Islet precursor cell (in vitro differentiated cells): ENCODE measurements at regions not wholly inside any gene's neighbourhood (a gene's known extent, or its start where the extent isn't known, plus 50 kb on each side); places are given as distances from the start of the nearest gene placed in this dataset.

Experiments used
- DNase-seq: peaks from one replicate; pipeline ENCODE4 v3.0.0-alpha.2; 2018

GRCh38 chr2:139383532-139383931, 603.3 kb upstream of the NXPH2 start:
- no peak for DNase-seq

- no peak for DNase-seq
Observed at GRCh38 chr2:139380051-139380450, 599.9 kb upstream of the NXPH2 start.

DNA sequence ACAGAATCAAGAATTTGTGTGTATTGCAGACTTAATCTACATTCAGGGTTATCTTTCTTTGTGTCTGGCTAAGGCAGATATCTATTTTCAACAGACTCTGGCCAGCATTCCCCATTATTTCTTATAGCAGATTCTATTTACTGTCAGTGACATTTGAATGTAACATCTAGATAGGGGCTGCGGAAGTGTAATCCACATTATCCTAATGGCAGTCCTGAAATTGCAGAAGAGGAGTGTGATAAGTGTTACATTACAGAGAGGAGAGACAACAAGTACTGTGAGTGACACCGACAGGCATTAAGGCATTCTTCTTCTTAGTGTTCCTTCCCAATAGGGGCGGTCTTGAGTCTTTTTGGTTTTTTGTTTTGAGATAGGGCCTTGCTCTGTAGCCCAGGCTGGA, 598.2 kb upstream of the NXPH2 start:
- no peak for DNase-seq

- no peak for DNase-seq
Observed at GRCh38 chr2:139374296-139374850, 594.2 kb upstream of the NXPH2 start.

DNA sequence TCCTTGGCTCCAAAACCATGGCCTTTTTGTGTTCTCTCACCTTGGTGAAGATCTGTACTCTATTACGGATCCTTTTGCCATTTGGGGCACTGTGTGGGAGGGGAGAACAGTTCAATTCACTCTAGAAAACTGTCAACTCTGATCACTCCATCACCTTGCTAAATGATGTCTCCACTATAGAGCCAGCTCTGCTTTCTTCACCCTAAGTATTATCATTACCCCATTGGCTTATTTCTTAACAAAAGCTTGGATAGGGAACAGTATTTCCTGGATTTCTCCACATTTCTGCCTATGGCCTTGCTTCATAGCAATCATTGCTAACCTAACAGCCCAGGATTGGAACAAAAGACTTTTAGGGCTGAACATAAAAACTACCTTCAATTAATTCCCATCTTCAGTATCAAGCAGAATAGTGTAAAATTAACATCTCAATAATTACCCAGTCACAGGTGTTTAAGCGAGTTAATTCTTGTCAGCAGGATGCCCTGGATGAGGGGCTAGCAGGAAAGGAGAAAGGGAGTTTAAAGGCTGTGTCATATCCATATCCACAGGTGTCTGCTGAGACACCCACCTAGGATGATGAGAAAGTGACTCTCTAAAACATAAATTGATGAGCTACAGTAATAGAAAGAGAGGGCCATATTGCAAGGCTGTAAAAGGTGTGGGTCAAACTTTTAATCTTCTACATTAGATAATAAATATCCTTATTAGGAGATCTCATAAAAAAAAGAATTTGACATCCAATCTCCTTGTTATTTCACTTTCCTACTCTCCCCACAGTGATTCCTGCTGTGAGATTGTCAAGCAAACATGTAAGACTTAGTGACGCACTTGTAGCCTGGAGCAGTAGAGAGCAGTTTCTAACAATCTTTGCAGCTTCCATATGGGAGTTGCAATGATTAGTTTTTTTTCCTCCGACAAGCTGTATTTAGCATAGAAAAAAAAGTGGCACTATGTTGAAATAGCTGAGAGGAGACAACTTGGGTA, 589.5 kb upstream of the NXPH2 start:
- no peak for DNase-seq

GRCh38 chr2:139367416-139367815, 587.2 kb upstream of the NXPH2 start:
- no peak for DNase-seq

DNA sequence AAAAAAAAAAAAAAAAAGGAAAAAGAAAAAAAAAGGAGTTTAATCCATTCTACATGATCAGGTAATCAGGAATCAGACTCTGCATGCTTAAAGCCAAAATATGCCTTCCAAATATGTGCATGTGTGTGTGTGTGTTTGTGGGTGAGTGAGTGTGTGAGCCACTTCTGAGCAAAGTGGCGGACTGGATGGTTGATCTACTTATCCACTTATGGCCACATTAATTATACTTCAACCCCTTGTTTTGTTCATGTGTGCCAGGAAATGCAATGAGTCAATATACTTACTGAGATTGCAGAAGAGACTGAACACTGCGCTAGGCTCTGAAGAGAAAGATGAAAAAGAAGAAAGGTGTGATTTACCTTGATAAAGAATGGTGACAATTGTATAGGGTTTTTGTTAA, 586.5 kb upstream of the NXPH2 start:
- DNase-seq, result no peak

DNA sequence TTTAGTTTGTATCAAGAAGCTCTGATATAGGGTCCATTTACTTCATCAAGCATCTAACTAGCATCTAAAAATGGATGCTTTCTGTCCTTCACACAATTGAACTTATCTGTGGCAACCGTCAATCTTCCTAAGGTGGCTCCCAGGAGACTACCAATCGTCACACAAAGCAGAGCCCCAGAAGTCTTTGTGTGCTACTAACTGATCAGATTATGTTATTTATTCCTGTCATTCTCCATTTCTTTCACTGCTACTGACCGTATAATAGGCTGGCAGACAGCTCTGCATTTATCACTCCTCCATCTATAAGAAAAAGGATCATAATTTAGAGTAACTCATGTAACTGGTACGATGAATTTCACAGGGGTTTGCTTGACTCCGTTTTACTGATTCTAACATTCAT, 585.0 kb upstream of the NXPH2 start:
- no peak for DNase-seq

- no peak for DNase-seq
Observed at GRCh38 chr2:139360654-139361053, 580.5 kb upstream of the NXPH2 start.

GRCh38 chr2:139359818-139360217, 579.6 kb upstream of the NXPH2 start:
- DNase-seq, result no peak

- no peak for DNase-seq
Observed at GRCh38 chr2:139357972-139358371, 577.8 kb upstream of the NXPH2 start.

DNA sequence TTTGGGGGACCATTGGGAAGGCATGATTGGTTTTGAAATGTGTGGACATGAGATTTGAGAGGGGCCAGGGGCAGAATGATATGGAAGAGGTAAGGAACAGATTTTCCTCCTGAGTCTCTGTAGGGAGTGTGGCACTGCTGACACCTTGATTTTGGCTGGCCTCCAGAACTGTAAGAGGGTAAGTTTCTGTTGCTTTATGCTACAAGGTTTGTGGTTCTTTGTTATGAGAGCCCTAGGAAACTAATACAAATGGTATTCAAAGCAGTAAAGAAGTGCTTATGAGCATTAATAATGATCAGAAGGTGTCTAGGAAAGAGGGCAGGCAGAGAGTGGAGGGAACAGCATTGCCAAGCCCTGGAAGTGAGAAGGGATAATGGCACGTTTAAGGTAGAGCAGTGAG, 574.3 kb upstream of the NXPH2 start:
- no peak for DNase-seq

GRCh38 chr2:139353874-139354273, 573.7 kb upstream of the NXPH2 start:
- DNase-seq, result no peak

DNA sequence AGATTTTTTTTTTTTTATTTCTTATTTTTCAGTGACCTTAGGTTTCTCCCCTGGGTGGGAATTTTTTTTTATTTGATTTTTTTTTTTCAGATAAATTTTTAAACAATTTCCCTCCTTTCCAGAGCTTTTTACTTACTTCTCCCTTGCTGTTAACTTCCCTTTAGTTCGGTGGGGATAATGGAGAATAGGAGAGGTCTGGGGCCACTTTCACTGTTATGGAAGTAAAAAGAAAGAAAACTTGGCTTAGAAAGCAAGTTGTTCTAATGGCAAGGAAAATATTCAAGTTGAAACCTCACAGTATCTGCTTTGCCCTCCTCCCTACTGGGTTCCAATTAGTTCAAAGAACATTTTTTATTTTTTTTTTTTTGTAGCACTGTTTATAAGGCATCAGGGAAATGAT, 537.1 kb upstream of the NXPH2 start:
- no peak for DNase-seq

- DNase-seq, result no peak
Observed at GRCh38 chr2:139314059-139314458, 533.9 kb upstream of the NXPH2 start.

DNA sequence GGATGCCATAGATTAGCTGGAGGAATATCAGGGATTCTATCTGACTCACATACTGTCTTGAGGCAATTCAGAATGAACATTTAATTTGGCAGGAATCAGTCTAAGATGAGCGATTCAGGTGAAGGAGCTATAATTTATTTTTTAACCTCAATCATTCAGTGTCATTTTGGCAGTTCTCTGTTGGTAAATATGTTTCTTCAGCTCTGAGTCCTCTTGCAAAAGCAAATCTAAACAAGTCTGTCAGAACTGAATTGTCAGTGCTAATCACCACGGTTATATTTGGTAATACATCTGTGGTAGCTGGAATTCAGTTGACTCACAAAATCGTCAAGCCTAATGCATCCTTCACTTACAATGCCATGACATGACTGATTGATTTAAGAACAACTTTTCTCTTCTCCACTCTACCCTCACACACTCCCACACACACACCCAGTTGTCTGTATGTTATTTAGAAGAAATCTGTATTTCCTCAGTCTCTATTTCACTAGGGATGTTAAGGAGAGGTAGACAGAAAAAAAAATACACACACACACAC, 516.6 kb upstream of the NXPH2 start:
- no peak for DNase-seq

DNA sequence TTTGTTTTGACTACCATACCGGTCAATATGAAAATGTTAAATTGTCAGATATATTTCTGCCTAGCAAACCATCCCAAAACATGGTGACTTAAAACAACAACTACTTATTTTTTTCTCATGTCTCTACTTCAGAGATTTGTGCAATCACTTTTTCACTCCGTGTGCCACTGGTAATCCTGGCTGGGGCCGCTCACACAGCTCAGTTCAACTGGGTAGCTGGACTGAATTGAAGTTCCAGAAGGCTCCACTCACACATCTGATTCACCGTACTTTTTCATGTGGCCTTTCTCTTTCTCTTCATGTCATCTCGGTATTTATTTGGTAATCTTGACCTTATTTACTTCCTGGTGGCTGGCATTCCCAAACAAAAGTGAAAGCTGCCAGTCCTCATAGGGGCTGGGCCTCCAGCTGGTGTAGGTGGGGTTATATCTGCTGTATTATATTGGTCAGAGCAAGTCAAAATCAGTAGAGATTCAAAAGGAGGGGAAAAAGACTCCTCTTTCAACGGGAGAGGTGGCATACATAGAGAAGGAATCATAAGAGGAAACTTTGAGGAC, 513.9 kb upstream of the NXPH2 start:
- DNase-seq, result no peak

- DNase-seq, result no peak
Observed at GRCh38 chr2:139281124-139281523, 500.9 kb upstream of the NXPH2 start.

GRCh38 chr2:139271879-139272278, 491.7 kb upstream of the NXPH2 start:
- no peak for DNase-seq

DNA sequence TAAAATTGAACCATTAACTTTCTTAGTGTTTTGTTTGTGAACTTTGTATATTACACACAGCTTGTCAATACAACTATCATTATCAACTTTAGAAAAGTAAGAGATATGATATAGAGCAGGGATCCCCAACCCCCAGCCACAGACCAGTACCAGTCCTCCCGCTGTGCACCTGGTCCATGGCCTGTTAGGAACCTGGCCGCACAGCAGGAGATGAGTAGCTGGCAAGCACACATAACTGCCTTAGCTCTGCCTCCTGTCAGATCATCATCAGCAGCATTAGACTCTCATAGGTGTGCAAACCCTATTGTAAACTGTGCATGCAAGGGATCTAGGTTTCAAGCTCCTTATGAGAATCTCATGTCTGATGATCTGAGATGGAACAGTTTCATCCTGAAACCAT, 491.0 kb upstream of the NXPH2 start:
- no peak for DNase-seq

- DNase-seq, result no peak
Observed at GRCh38 chr2:139260052-139260430, 479.9 kb upstream of the NXPH2 start.

DNA sequence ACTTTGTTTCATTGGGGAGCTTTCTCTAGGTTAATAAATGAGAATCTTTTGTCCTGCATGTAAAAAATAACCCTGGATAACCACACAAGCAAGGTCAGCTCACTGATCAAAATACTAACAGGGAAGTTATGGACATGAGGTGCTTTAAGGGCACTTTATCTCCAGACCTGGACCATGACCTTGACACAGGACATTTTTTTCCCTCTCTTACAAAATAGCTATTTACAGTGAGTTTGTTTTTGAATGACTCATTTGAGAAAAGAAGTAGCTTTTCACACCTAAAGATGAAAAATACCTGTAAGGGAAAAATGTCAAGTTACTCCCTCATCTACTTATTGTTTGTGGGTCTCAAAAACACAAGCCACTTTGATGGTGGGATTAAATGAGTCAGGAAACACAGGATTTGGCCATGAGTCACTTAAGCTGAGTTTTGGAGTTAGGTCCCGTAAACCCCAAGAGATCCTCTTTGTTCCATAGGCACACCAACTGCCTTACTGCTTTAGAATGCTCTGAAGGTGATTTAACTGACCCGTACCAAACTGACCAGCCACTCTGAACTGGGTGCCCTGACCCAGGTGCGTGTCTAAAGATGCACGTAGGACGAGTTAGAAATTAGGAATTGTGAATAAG, 479.3 kb upstream of the NXPH2 start:
- DNase-seq, result peak; percentile 55

DNA sequence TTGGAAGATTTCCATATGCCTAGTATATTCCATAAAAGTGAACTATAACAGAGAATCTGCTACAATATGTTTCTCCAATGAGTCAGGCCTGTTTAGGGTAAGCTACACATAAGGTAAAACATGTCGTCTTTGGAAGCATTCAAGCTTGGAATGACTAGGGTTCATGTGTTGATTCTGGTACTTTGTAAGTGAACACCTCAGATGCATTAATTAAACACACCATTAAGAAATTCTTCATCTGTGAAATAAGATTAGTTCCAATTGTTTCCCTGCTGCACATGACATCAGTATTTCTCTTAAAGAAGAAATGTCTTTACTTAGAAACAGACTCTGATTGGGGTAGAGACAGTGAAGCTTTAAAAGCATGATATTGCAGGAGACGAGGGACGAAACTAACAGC, 461.1 kb upstream of the NXPH2 start:
- no peak for DNase-seq

DNA sequence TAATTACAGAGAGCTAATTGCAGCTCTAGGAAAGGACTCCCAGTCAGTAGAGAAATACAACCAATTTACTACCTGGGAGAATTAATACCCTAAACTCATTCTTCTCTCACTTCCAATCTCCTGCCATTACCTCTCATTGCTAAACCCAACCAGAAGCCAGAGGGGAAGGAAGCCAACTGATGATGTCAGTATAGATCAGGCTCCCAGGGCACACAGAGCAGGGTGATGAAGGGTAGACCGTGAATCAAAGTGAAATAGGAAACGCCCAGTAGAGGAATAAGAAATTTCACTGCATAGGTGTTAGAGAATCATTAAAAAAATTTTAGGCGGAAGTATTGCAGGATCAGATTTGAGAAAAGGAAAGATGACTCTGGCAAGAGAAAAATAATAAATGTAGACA, 456.8 kb upstream of the NXPH2 start:
- no peak for DNase-seq
